ENCODE measurements at regions not wholly inside any gene's neighbourhood (a gene's known extent, or its start where the extent isn't known, plus 50 kb on each side); places are given as distances from the start of the nearest gene placed in this dataset.

DNA sequence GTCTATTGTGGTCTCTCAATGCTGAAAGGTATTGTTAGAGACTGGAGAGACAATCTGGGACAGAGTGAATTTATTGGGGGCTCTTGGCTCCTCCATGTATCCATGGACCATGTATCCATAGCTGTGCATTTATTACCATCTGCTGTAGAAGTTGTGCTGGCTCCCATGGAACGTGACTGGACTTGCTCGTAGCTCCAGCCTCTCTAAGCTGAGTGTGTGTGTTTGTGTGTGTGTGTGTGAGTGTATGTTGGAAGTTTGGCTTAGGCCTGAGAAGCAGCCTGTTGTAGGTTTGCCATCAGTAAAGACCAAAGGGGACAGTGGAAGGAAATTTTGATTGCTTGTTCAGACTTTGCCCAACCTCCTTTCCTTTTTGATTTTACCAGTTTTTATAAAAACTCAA is 105.7 kb upstream of the USP24 start:
- FAIRE-seq, result no peak
- Histone ChIP-seq H3K4me2 (ENCODE audit: low read depth, low read length) (no peak overlapping the region), H3K27me3 (ENCODE audit: control insufficient read depth in 1 of 2, insufficient read depth in 2 of 2, low read length in 2 of 2) (no peaks in the 10 kb centered on the region; a peak in 1 of 5 replicates), H3K4me1 (ENCODE audit: insufficient read depth, low read length) (peaks cover 15% of the 10 kb centered on the region), H3K9ac (ENCODE audit: insufficient read depth, low read depth, low read length) (no peak overlapping the region), H3K36me3 (replicated peaks in 1 of 2; ENCODE audit: control insufficient read depth in 1 of 2, insufficient read depth in 2 of 2, low read length in 2 of 2) (no peaks in the 10 kb centered on the region), H3K9me3 (ENCODE audit: low read length) (no peaks in the 10 kb centered on the region), H3K27ac (ENCODE audit: extremely low read length, insufficient read depth, low read length) (no peak overlapping the region), H3K4me3 (replicated peaks in 1 of 3; ENCODE audit: insufficient read depth in 1 of 3, low read depth in 2 of 3, low read length in 3 of 3) (no peak overlapping the region), H2AFZ (ENCODE audit: low read length) (no peak overlapping the region), H3K79me2 (ENCODE audit: insufficient read depth, low read length) (no peaks in the 10 kb centered on the region), H4K20me1 (ENCODE audit: insufficient read depth, low read length) (no peaks in the 10 kb centered on the region)
- ATAC-seq, result no peak
- WGBS (ENCODE audit: low lambda C conversion rate), result 6% methylated on average over 2 of the region's 2 CpGs
- ChIA-PET POLR2A (no interaction called here), CTCF (ENCODE audit: low intra/inter-chr PET ratio, low total read pairs) (no interaction called here)
- in situ Hi-C loops (cut with HindIII; ENCODE audit: extremely low pct_ligation_motif_present, low pct_unique_long_range_greater_than_20kb), result no loop called here
- no TSS peak for BruUV-seq (replicated peaks)
- TF ChIP-seq ZNF652 (CRISPR knock-in tag; IDR thresholded peaks at IDR 0.05; ENCODE audit: borderline replicate concordance, low read depth) (no peak), ZNF704 (CRISPR knock-in tag; IDR thresholded peaks at IDR 0.05; ENCODE audit: borderline replicate concordance) (no peak), EHMT2 (IDR thresholded peaks at IDR 0.05; ENCODE audit: borderline replicate concordance, low read depth, low read length) (no peak), ZNF7 (CRISPR knock-in tag; IDR thresholded peaks at IDR 0.05) (no peak), STAT6 (CRISPR knock-in tag; IDR thresholded peaks at IDR 0.05; ENCODE audit: borderline replicate concordance) (no peak), FOXA1 (IDR thresholded peaks at IDR 0.05) (no peak), FOXA1 (CRISPR knock-in tag; IDR thresholded peaks at IDR 0.05) (no peak)
- intact Hi-C loops (cut with micrococcal nuclease; ENCODE audit: unreplicated experiment), result no loop called here
- DNase-seq (ENCODE audit: low spot score), result no peak
